ENCODE measurements at regions not wholly inside any gene's neighbourhood (a gene's known extent, or its start where the extent isn't known, plus 50 kb on each side); places are given as distances from the start of the nearest gene placed in this dataset.

DNA sequence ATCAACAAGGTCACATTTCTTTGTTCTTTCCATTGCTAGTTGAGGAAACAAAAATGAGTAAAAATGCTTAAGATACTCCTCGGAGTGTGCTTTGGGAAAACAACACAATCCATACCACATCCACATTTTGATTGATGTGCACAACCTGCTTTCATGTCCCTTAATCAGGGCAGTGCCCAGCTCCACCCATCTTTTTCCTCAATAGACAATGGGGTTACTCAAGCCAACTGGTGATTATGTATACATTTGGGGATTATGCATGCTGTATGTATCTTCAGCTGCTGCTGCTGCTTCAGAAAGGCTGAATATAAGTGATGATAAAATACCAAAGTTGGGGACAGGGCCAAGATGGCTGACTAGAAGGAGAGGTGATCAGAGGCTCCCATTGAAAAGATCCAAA lies 155.2 kb upstream of the VGLL2 start:
- H3K4me3 ChIP-seq (ENCODE audit: low read length): no peak overlapping the region
- peaks cover 0 to 10% of the 10 kb centered on the region in 2 experiments for H3K9me3 ChIP-seq (ENCODE audit: control insufficient read depth in 1 of 2, insufficient read depth in 1 of 2, low read length in 2 of 2)
- ChIA-PET CTCF (no interaction called here), POLR2A (no interaction called here)
- peaks cover 11% of the 10 kb centered on the region for H3K9me3 Mint-ChIP-seq
- no peaks in the 10 kb centered on the region for H3K4me1 Mint-ChIP-seq (ENCODE audit: low read depth)
- no peak for TF ChIP-seq CTCF (IDR thresholded peaks at IDR 0.05)
- H3K36me3 ChIP-seq (ENCODE audit: insufficient read depth, low read length): no peaks in the 10 kb centered on the region
- H3K27ac ChIP-seq (ENCODE audit: low read depth in 1 of 2, low read length in 2 of 2): no peak overlapping the region
- no peaks in the 10 kb centered on the region for H3K4me1 ChIP-seq (ENCODE audit: insufficient read depth, low read length)
- no peak overlapping the region for H3K4me3 Mint-ChIP-seq
- no peaks in the 10 kb centered on the region for H3K27me3 ChIP-seq (ENCODE audit: control insufficient read depth in 1 of 2, insufficient read depth in 2 of 2, low read length in 2 of 2)
- H3K27me3 Mint-ChIP-seq: no peaks in the 10 kb centered on the region
- no peak overlapping the region for H3K27ac Mint-ChIP-seq
- intact Hi-C loops (cut with DNase I, micrococcal nuclease): no loop called here
- DNase-seq (no peak), ATAC-seq (ENCODE audit: poor library complexity) (no peak)
- no peaks in the 10 kb centered on the region for H3K36me3 Mint-ChIP-seq (ENCODE audit: low read depth)

DNA sequence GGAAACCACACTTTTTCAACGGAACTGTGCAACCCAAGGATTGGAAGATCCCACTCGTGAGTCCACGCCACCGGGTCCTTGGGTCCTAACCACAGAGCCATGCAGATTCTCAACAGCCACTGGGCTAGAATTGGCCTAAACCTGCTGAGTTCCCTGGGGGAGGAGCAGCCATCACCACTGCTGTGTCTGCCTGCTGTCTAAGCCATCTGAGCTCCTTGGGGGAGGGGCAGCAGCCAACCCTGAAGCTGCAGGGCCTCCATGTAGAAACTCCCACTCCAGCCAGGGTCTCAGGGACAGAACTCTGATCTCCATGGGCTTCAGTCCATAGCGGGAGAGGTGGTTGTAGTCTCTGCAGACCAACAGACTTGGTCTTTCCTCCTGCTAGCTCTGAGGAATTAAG lies 154.6 kb upstream of the VGLL2 start:
- no peaks in the 10 kb centered on the region for H3K36me3 ChIP-seq (ENCODE audit: insufficient read depth, low read length)
- no peak for TF ChIP-seq CTCF (IDR thresholded peaks at IDR 0.05)
- H3K27me3 Mint-ChIP-seq: no peaks in the 10 kb centered on the region
- intact Hi-C loops (cut with DNase I, micrococcal nuclease): no loop called here
- ChIA-PET POLR2A (no interaction called here), CTCF (no interaction called here)
- peaks cover 0 to 10% of the 10 kb centered on the region in 2 experiments for H3K9me3 ChIP-seq (ENCODE audit: control insufficient read depth in 1 of 2, insufficient read depth in 1 of 2, low read length in 2 of 2)
- peaks cover 11% of the 10 kb centered on the region for H3K9me3 Mint-ChIP-seq
- H3K27ac Mint-ChIP-seq: no peak overlapping the region
- H3K4me3 ChIP-seq (ENCODE audit: low read length): no peak overlapping the region
- no peak overlapping the region for H3K4me3 Mint-ChIP-seq
- DNase-seq (no peak), ATAC-seq (ENCODE audit: poor library complexity) (no peak)
- no peaks in the 10 kb centered on the region for H3K36me3 Mint-ChIP-seq (ENCODE audit: low read depth)
- no peak overlapping the region for H3K27ac ChIP-seq (ENCODE audit: low read depth in 1 of 2, low read length in 2 of 2)
- H3K4me1 ChIP-seq (ENCODE audit: insufficient read depth, low read length): no peaks in the 10 kb centered on the region
- no peaks in the 10 kb centered on the region for H3K27me3 ChIP-seq (ENCODE audit: control insufficient read depth in 1 of 2, insufficient read depth in 2 of 2, low read length in 2 of 2)
- no peaks in the 10 kb centered on the region for H3K4me1 Mint-ChIP-seq (ENCODE audit: low read depth)

GRCh38 chr6:117117652-117118051 lies 147.7 kb upstream of the VGLL2 start:
- Mint-ChIP-seq H3K27ac (no peak overlapping the region), H3K9me3 (no peaks in the 10 kb centered on the region), H3K27me3 (no peaks in the 10 kb centered on the region), H3K4me1 (ENCODE audit: low read depth) (no peaks in the 10 kb centered on the region), H3K36me3 (ENCODE audit: low read depth) (no peaks in the 10 kb centered on the region), H3K4me3 (no peak overlapping the region)
- no peak for TF ChIP-seq CTCF (IDR thresholded peaks at IDR 0.05)
- no peaks in the 10 kb centered on the region for H3K27me3 ChIP-seq (ENCODE audit: control insufficient read depth in 1 of 2, insufficient read depth in 2 of 2, low read length in 2 of 2)
- no peaks in the 10 kb centered on the region for H3K4me1 ChIP-seq (ENCODE audit: insufficient read depth, low read length)
- intact Hi-C loops (cut with DNase I, micrococcal nuclease): no loop called here
- DNase-seq (no peak), ATAC-seq (ENCODE audit: poor library complexity) (no peak)
- POLR2A ChIA-PET: no interaction called here
- H3K9me3 ChIP-seq (ENCODE audit: control insufficient read depth in 1 of 2, insufficient read depth in 1 of 2, low read length in 2 of 2): no peaks in the 10 kb centered on the region
- no peak overlapping the region for H3K27ac ChIP-seq (ENCODE audit: low read depth in 1 of 2, low read length in 2 of 2)
- CTCF ChIA-PET: no interaction called here
- H3K36me3 ChIP-seq (ENCODE audit: insufficient read depth, low read length): no peaks in the 10 kb centered on the region
- no peak overlapping the region for H3K4me3 ChIP-seq (ENCODE audit: low read length)
